ENCODE measurements at regions not wholly inside any gene's neighbourhood (a gene's known extent, or its start where the extent isn't known, plus 50 kb on each side); places are given as distances from the start of the nearest gene placed in this dataset.
A peak's percentile ranks its signal among the peaks of the same experiment; 100 is the strongest.

- no peaks in the 10 kb centered on the region for H3K36me3 Mint-ChIP-seq (ENCODE audit: low read depth)
- no peaks in the 10 kb centered on the region for H3K4me1 Mint-ChIP-seq (ENCODE audit: low read depth)
- H3K27me3 Mint-ChIP-seq (ENCODE audit: low read depth) = peaks cover 5% of the 10 kb centered on the region
- peak; percentile 72 for TF ChIP-seq CTCF (IDR thresholded peaks at IDR 0.05)
- peaks cover 14% of the 10 kb centered on the region for H3K9me3 Mint-ChIP-seq (ENCODE audit: low read depth)
- DNase-seq (ENCODE audit: low spot score) = no peak
- H3K27ac Mint-ChIP-seq (ENCODE audit: unreplicated experiment) = no peak overlapping the region
- H3K4me3 Mint-ChIP-seq (ENCODE audit: unreplicated experiment) = no peak overlapping the region
Observed at GRCh38 chr4:89482251-89482650, 174.7 kb upstream of the GPRIN3 start.

DNA sequence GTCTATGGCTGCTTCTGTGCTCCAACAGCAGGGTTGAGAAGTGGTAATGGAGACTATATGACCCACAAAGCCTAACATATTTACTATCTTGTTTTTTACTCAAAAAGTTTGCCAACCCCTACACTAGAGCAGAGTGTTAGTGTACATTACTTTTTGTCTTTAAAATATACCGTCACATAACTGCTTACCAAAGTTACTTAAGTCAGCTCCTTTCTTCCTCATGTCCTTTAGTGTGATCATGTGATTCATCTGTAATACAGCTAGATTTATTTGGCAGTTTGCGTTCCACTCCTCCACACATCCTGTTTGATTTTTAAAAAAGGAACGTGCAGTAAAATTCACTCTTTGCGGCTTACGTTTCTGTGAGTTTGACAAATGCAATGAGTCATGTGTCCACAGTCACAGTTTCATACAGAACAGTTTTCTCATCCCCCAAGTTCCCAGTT, 162.4 kb upstream of the GPRIN3 start:
- Mint-ChIP-seq H3K4me1 (ENCODE audit: low read depth) (peaks cover 6% of the 10 kb centered on the region), H3K27ac (ENCODE audit: unreplicated experiment) (peak overlapping the region; percentile 13), H3K9me3 (ENCODE audit: low read depth) (no peaks in the 10 kb centered on the region), H3K27me3 (ENCODE audit: low read depth) (peaks cover 3% of the 10 kb centered on the region), H3K36me3 (ENCODE audit: low read depth) (no peaks in the 10 kb centered on the region), H3K4me3 (ENCODE audit: unreplicated experiment) (peak overlapping the region; percentile 33)
- no peak for TF ChIP-seq CTCF (IDR thresholded peaks at IDR 0.05)
- no peak for DNase-seq (ENCODE audit: low spot score)

DNA sequence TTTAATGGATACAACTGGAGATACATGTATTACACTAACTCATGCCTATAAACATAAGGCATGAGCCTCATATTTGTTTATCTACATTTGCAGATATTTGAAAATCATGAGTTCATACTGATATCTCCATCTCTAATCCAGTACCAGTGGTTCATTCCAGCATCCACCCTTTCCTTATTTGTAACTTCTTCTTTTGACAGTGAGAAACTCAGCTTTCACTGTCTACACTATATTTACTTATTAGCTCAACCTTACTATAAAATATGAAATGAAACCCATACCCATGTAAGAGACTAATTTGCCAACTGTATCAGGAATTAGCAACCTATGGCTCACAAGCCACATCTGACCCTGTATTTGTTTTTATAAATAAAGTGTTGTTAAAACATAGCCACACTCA, 161.9 kb upstream of the GPRIN3 start:
- H3K4me3 Mint-ChIP-seq (ENCODE audit: unreplicated experiment) = no peak overlapping the region
- H3K4me1 Mint-ChIP-seq (ENCODE audit: low read depth) = peaks cover 6% of the 10 kb centered on the region
- TF ChIP-seq CTCF (IDR thresholded peaks at IDR 0.05) = no peak
- H3K9me3 Mint-ChIP-seq (ENCODE audit: low read depth) = no peaks in the 10 kb centered on the region
- H3K36me3 Mint-ChIP-seq (ENCODE audit: low read depth) = no peaks in the 10 kb centered on the region
- no peak overlapping the region for H3K27ac Mint-ChIP-seq (ENCODE audit: unreplicated experiment)
- no peak for DNase-seq (ENCODE audit: low spot score)
- peaks cover 3% of the 10 kb centered on the region for H3K27me3 Mint-ChIP-seq (ENCODE audit: low read depth)

DNA sequence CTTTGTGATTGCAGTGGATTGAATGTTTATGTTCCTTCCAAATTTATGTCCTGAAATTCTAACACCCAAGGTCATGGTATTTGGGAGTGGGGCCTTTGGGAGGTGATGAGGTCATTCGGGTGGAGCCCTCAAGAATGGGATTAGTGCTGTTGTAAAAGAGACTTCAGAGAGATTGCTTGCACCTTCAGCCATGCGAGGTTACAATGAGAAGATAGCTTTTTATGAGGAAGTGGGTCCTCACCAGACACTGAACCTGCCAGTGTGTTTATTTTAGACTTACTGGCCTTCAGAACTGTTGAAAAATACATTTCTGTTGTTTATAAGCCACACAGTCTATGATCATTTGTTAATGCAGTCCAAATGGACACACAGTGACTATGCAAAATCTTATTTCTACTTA, 161.0 kb upstream of the GPRIN3 start:
- Mint-ChIP-seq H3K9me3 (ENCODE audit: low read depth) (peaks cover 3% of the 10 kb centered on the region), H3K27ac (ENCODE audit: unreplicated experiment) (peak overlapping the region; percentile 38), H3K27me3 (ENCODE audit: low read depth) (peaks cover 3% of the 10 kb centered on the region), H3K4me3 (ENCODE audit: unreplicated experiment) (no peak overlapping the region), H3K36me3 (ENCODE audit: low read depth) (no peaks in the 10 kb centered on the region), H3K4me1 (ENCODE audit: low read depth) (peaks cover 6% of the 10 kb centered on the region)
- DNase-seq (ENCODE audit: low spot score) = no peak
- no peak for TF ChIP-seq CTCF (IDR thresholded peaks at IDR 0.05)

DNA sequence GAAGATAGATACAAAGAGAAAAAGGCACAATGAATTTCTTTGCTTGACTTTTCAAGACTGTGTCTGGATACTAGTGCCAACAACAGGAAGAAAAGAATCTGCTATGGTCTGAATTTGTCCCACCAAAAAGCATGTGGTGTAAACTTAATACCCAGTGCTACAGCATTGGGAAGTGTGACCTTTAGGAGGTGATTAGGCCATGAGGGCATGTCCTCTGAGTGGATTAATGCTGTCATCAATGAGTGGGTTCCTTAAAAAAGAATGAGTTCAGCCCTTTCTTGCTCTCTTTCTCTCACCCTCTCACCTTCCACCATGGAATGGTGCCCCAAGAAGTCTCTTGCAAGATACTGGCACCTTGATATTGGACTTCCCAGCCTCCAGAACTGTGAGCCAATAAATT, 155.7 kb upstream of the GPRIN3 start:
- Mint-ChIP-seq H3K36me3 (ENCODE audit: low read depth) (no peaks in the 10 kb centered on the region), H3K9me3 (ENCODE audit: low read depth) (peaks cover 3% of the 10 kb centered on the region), H3K27ac (ENCODE audit: unreplicated experiment) (no peak overlapping the region), H3K4me1 (ENCODE audit: low read depth) (no peaks in the 10 kb centered on the region), H3K4me3 (ENCODE audit: unreplicated experiment) (no peak overlapping the region), H3K27me3 (ENCODE audit: low read depth) (peaks cover 3% of the 10 kb centered on the region)
- TF ChIP-seq CTCF (IDR thresholded peaks at IDR 0.05) = no peak
- no peak for DNase-seq (ENCODE audit: low spot score)
